GF-D8 (cell line): ENCODE measurements at regions not wholly inside any gene's neighbourhood (a gene's known extent, or its start where the extent isn't known, plus 50 kb on each side); places are given as distances from the start of the nearest gene placed in this dataset.
"Not testable (repeated sequence)": the region's sequence is repeated elsewhere in the genome, so short reads cannot be mapped to it uniquely, and the experiment has no call there.

ENCODE experiments used
- DNase-seq: peaks from one replicate; lab custom pipeline; 2025; lab: John Stamatoyannopoulos, UW

GRCh38 chr2:111316881-111317549 is 196.3 kb downstream of the BCL2L11 start:
- not testable (repeated sequence) for DNase-seq

- not testable (repeated sequence) for DNase-seq
Observed at GRCh38 chr2:111319552-111319951, 198.8 kb downstream of the BCL2L11 start.

- not testable (repeated sequence) for DNase-seq
Observed at GRCh38 chr2:111320264-111320663, 199.6 kb downstream of the BCL2L11 start.

- not testable (repeated sequence) for DNase-seq
Observed at GRCh38 chr2:111320965-111321364, 200.3 kb downstream of the BCL2L11 start.

- not testable (repeated sequence) for DNase-seq
Observed at GRCh38 chr2:111323384-111323783, 202.7 kb downstream of the BCL2L11 start.

GRCh38 chr2:111327726-111328125 is 207.0 kb downstream of the BCL2L11 start:
- DNase-seq, result not testable (repeated sequence)

- not testable (repeated sequence) for DNase-seq
Observed at GRCh38 chr2:111329309-111329708, 208.6 kb downstream of the BCL2L11 start.

GRCh38 chr2:111331099-111331724 is 210.5 kb downstream of the BCL2L11 start:
- DNase-seq, result not testable (repeated sequence)

GRCh38 chr2:111335220-111335907 is 214.7 kb downstream of the BCL2L11 start:
- DNase-seq, result not testable (repeated sequence)

- DNase-seq, result not testable (repeated sequence)
Observed at GRCh38 chr2:111338474-111338873, 217.8 kb downstream of the BCL2L11 start.

GRCh38 chr2:111339476-111339875 is 218.8 kb downstream of the BCL2L11 start:
- not testable (repeated sequence) for DNase-seq

GRCh38 chr2:111344590-111344989 is 223.9 kb downstream of the BCL2L11 start:
- not testable (repeated sequence) for DNase-seq

- not testable (repeated sequence) for DNase-seq
Observed at GRCh38 chr2:111345439-111345838, 224.7 kb downstream of the BCL2L11 start.

- DNase-seq, result not testable (repeated sequence)
Observed at GRCh38 chr2:111346018-111346930, 225.6 kb downstream of the BCL2L11 start.

- DNase-seq, result not testable (repeated sequence)
Observed at GRCh38 chr2:111347695-111348094, 227.0 kb downstream of the BCL2L11 start.

GRCh38 chr2:111348316-111348715 is 227.6 kb downstream of the BCL2L11 start:
- not testable (repeated sequence) for DNase-seq

- DNase-seq, result not testable (repeated sequence)
Observed at GRCh38 chr2:111355022-111355817, 234.5 kb downstream of the BCL2L11 start.

GRCh38 chr2:111355823-111356511 is 235.3 kb downstream of the BCL2L11 start:
- DNase-seq, result not testable (repeated sequence)

- not testable (repeated sequence) for DNase-seq
Observed at GRCh38 chr2:111356512-111357031, 235.9 kb downstream of the BCL2L11 start.
